Right lobe of liver (tissue), 6 donors: ENCODE measurements at regions not wholly inside any gene's neighbourhood (a gene's known extent, or its start where the extent isn't known, plus 50 kb on each side); places are given as distances from the start of the nearest gene placed in this dataset.

Source experiments
- ATAC-seq, 4 donors: fragments of 200-7000 bp; cut with Tn5 transposase; one replicate each; pipeline ENCODE4 v1.9.1; 2020; ENCODE audit warnings: mild to moderate bottlenecking in 4 of 4, moderate library complexity in 4 of 4
- DNase-seq, 3 donors: peaks; one replicate each; pipeline ENCODE4 v3.0.0-alpha.2; 2020
- H3K27ac ChIP-seq, 3 donors: fragments of 200-600 bp; one replicate each; pipeline ENCODE4 v1.8.0; 2022
- H3K27me3 ChIP-seq, 2 donors: fragments of 200-600 bp; one replicate each; pipeline ENCODE4 v1.8.0; 2022
- H3K36me3 ChIP-seq, 4 donors: fragments of 200-600 bp; sonication (generic) in 1 of 4; one replicate each; pipeline versions ENCODE4 v1.5.1 to v1.8.0; 2017 to 2022; ENCODE audit warnings: control low read depth in 1 of 4
- H3K4me1 ChIP-seq, 4 donors: fragments of 200-600 bp; sonication (generic) in 1 of 4; one replicate each; pipeline versions ENCODE4 v1.5.1 to v1.8.0; 2017 to 2022; ENCODE audit warnings: control low read depth in 1 of 4
- H3K4me3 ChIP-seq, 3 donors: fragments of 200-600 bp; one replicate each; pipeline ENCODE4 v1.8.0; 2022
- H3K9me3 ChIP-seq, 4 donors: fragments of 200-600 bp; sonication (generic) in 1 of 4; one replicate each; pipeline versions ENCODE4 v1.5.1 to v1.8.0; 2017 to 2022; ENCODE audit warnings: control low read depth in 1 of 4
- POLR2A ChIP-seq: fragments of 450-650 bp; IDR thresholded peaks from one replicate; pipeline ENCODE4 v1.6.1; 2017; ENCODE audit warnings: antibody characterized with exemption, mild to moderate bottlenecking
- WGBS: methylation state at CpG from one replicate; pipeline ENCODE4 v1.1.6; 2018; ENCODE audit warnings: low coverage, low lambda C conversion rate; ENCODE audit not compliant: insufficient coverage; ENCODE audit errors: missing lambda C conversion rate; 5-methylcytosine and 5-hydroxymethylcytosine counted together
- intact Hi-C, 2 donors: fragments of 100-400 bp; cut with DNase I; formaldehyde crosslinking; loops; one replicate each; pipeline versions ENCODE4 v1.11.2 to v1.14.1; 2022
- TF ChIP-seq, protein P1 (sequence below), 4 donors: fragments of 200-600 bp in 3 of 4; fragments of 450-650 bp in 1 of 4; IDR thresholded peaks; one replicate each; pipeline versions ENCODE4 v1.5.1 to v1.8.0; 2016 to 2022; ENCODE audit warnings: antibody characterized with exemption in 4 of 4, mild to moderate bottlenecking in 2 of 4
- donor health status: DM: no; HTN: yes; CAD: no.
- donor health status: DM: no; HTN: no; CAD: no.
- donor health status: DM: no; HTN: no; CAD: no.
- donor health status: DM: no; HTN: yes; CAD: no.
- donor health status: DM: no; HTN: yes; CAD: no.

GRCh38 chr6:117034971-117035370, 157.9 kb downstream of the RFX6 start:
- no peaks in the 10 kb centered on the region for H3K9me3 ChIP-seq
- no peak overlapping the region for H3K27ac ChIP-seq
- H3K4me3 ChIP-seq = no peak overlapping the region
- H3K4me1 ChIP-seq = no peaks in the 10 kb centered on the region
- no peak for DNase-seq
- TF ChIP-seq POLR2A = no peak
- TF ChIP-seq, protein P1, sequence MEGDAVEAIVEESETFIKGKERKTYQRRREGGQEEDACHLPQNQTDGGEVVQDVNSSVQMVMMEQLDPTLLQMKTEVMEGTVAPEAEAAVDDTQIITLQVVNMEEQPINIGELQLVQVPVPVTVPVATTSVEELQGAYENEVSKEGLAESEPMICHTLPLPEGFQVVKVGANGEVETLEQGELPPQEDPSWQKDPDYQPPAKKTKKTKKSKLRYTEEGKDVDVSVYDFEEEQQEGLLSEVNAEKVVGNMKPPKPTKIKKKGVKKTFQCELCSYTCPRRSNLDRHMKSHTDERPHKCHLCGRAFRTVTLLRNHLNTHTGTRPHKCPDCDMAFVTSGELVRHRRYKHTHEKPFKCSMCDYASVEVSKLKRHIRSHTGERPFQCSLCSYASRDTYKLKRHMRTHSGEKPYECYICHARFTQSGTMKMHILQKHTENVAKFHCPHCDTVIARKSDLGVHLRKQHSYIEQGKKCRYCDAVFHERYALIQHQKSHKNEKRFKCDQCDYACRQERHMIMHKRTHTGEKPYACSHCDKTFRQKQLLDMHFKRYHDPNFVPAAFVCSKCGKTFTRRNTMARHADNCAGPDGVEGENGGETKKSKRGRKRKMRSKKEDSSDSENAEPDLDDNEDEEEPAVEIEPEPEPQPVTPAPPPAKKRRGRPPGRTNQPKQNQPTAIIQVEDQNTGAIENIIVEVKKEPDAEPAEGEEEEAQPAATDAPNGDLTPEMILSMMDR (IDR thresholded peaks at IDR 0.05) = no peak
- WGBS = 64% methylated on average over 4 of the region's 4 CpGs
- H3K36me3 ChIP-seq = no peaks in the 10 kb centered on the region
- no peak for ATAC-seq
- no peaks in the 10 kb centered on the region for H3K27me3 ChIP-seq
- intact Hi-C loops = no loop called here

GRCh38 chr6:117050301-117050700, 173.3 kb downstream of the RFX6 start:
- Histone ChIP-seq H3K4me1 (no peaks in the 10 kb centered on the region), H3K36me3 (no peaks in the 10 kb centered on the region), H3K9me3 (no peaks in the 10 kb centered on the region), H3K4me3 (no peak overlapping the region), H3K27me3 (no peaks in the 10 kb centered on the region), H3K27ac (no peak overlapping the region)
- 22% methylated on average over 2 of the region's 3 CpGs for WGBS
- TF ChIP-seq, protein P1 (IDR thresholded peaks at IDR 0.05) = no peak
- TF ChIP-seq POLR2A = no peak
- peak in 1 of 3 donors; percentile 48 for DNase-seq
- intact Hi-C loops = no loop called here
- ATAC-seq = peak; percentile 70 to 95 (median 74)

GRCh38 chr6:117072134-117072533, 193.2 kb upstream of the VGLL2 start:
- no peaks in the 10 kb centered on the region for H3K4me1 ChIP-seq
- no peaks in the 10 kb centered on the region for H3K36me3 ChIP-seq
- TF ChIP-seq, protein P1 (IDR thresholded peaks at IDR 0.05) = no peak
- no peak overlapping the region for H3K27ac ChIP-seq
- no peak for DNase-seq
- intact Hi-C loops = no loop called here
- no peaks in the 10 kb centered on the region for H3K9me3 ChIP-seq
- 29% methylated on average over 2 of the region's 2 CpGs for WGBS
- ATAC-seq = no peak
- no peak overlapping the region for H3K4me3 ChIP-seq
- no peaks in the 10 kb centered on the region for H3K27me3 ChIP-seq

DNA sequence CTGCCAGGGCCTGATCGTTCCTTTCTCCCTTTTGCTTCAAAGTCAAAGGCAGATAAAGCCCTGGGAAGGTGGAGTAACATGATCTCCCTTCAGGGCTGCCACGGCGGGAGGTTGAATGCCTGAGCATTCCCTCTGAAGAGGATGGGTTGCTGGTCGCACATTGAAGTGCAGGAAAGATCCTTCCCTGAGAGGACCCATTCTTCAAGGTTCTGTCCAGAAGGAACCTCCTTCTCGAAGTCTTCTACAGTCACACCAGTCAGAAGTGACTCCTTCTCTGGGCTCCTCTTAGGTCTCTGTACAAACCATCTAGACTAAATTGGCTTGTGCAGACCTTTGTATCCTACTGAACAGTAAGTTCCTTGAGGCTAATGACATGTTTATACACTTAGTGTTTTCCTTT, 192.6 kb upstream of the VGLL2 start:
- intact Hi-C loops = no loop called here
- no peaks in the 10 kb centered on the region for H3K36me3 ChIP-seq
- TF ChIP-seq POLR2A = no peak
- TF ChIP-seq, protein P1 (IDR thresholded peaks at IDR 0.05) = no peak
- H3K9me3 ChIP-seq = no peaks in the 10 kb centered on the region
- no peaks in the 10 kb centered on the region for H3K27me3 ChIP-seq
- H3K4me3 ChIP-seq = no peak overlapping the region
- no peak for ATAC-seq
- no peaks in the 10 kb centered on the region for H3K4me1 ChIP-seq
- H3K27ac ChIP-seq = no peak overlapping the region
- DNase-seq = no peak
- 33% methylated on average over 2 of the region's 5 CpGs for WGBS

DNA sequence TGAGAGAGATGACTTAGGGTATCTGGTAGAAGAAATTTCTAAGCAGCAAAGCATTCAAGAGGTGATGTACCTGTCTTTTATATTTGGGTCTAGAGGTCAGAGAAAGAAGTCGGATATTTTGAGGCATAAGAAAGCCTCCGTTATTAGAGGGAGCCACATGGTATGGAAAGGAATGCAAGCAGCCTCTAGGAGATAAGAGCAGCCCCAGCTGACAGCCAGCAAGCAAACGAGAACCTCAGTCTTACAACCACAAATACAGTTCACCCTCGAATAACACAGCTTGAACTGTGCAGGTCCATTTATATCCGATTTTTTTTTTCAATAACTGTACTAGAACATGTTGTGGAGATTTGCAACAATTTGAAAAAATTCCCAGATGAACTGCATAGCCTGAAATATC, 190.7 kb upstream of the VGLL2 start:
- no peaks in the 10 kb centered on the region for H3K36me3 ChIP-seq
- intact Hi-C loops = no loop called here

More for the DNA sequence above, 190.7 kb upstream of the VGLL2 start:
- Histone ChIP-seq H3K27ac (no peak overlapping the region), H3K4me3 (no peak overlapping the region), H3K4me1 (no peaks in the 10 kb centered on the region), H3K9me3 (no peaks in the 10 kb centered on the region), H3K27me3 (no peaks in the 10 kb centered on the region)
- WGBS = 11% methylated on average over 5 of the region's 5 CpGs
- no peak for TF ChIP-seq POLR2A
- TF ChIP-seq, protein P1 (IDR thresholded peaks at IDR 0.05) = no peak
- DNase-seq (no peak), ATAC-seq (no peak)
